ENCODE measurements at regions not wholly inside any gene's neighbourhood (a gene's known extent, or its start where the extent isn't known, plus 50 kb on each side); places are given as distances from the start of the nearest gene placed in this dataset.

GRCh38 chrX:39835241-39835640 lies 262.5 kb downstream of the BCOR start:
- ATAC-seq (no peak), DNase-seq (no peak)
- ChIA-PET POLR2A (ENCODE audit: unreplicated experiment) (no interaction called here), CTCF (no interaction called here)
- Histone ChIP-seq H3K4me2 (ENCODE audit: low read length) (no peak overlapping the region), H3K4me3 (ENCODE audit: low read length) (no peak overlapping the region), H3K79me2 (ENCODE audit: low read length) (no peaks in the 10 kb centered on the region), H2AFZ (ENCODE audit: low read length) (no peak overlapping the region), H3K9ac (ENCODE audit: low read length) (no peak overlapping the region), H3K27ac (ENCODE audit: low read length) (no peak overlapping the region), H3K4me1 (ENCODE audit: insufficient read depth, low read length) (no peaks in the 10 kb centered on the region), H3K9me2 (replicated peaks; ENCODE audit: low read length) (no peaks in the 10 kb centered on the region), H3K9me3 (ENCODE audit: low read length) (no peaks in the 10 kb centered on the region), H3F3A (ENCODE audit: low read length, unreplicated experiment) (no peaks in the 10 kb centered on the region), H4K20me1 (ENCODE audit: low read length) (no peaks in the 10 kb centered on the region), H3K36me3 (ENCODE audit: low read depth, low read length) (no peaks in the 10 kb centered on the region), H3K27me3 (ENCODE audit: low read length) (no peaks in the 10 kb centered on the region)
- intact Hi-C loops (cut with micrococcal nuclease) = no loop called here
- no TSS peak for BruUV-seq (replicated peaks)
- TF ChIP-seq CTCF (conservative IDR thresholded peaks at IDR 0.05; ENCODE audit: low read depth, low read length) = no peak
- TF ChIP-seq EZH2phosphoT487 (IDR thresholded peaks at IDR 0.05; ENCODE audit: borderline replicate concordance, low read length) = no peak
- TF ChIP-seq EZH2 (IDR thresholded peaks at IDR 0.05; ENCODE audit: low read length, unreplicated experiment) = no peak

GRCh38 chrX:39835776-39836175 lies 262.0 kb downstream of the BCOR start:
- no TSS peak for BruUV-seq (replicated peaks)
- Histone ChIP-seq H4K20me1 (ENCODE audit: low read length) (no peaks in the 10 kb centered on the region), H3K27me3 (ENCODE audit: low read length) (no peaks in the 10 kb centered on the region), H3K9me3 (ENCODE audit: low read length) (no peaks in the 10 kb centered on the region), H3K4me3 (ENCODE audit: low read length) (no peak overlapping the region), H3F3A (ENCODE audit: low read length, unreplicated experiment) (no peaks in the 10 kb centered on the region), H3K4me2 (ENCODE audit: low read length) (no peak overlapping the region), H3K9me2 (replicated peaks; ENCODE audit: low read length) (no peaks in the 10 kb centered on the region), H2AFZ (ENCODE audit: low read length) (no peak overlapping the region), H3K27ac (ENCODE audit: low read length) (no peak overlapping the region), H3K36me3 (ENCODE audit: low read depth, low read length) (no peaks in the 10 kb centered on the region), H3K79me2 (ENCODE audit: low read length) (no peaks in the 10 kb centered on the region), H3K4me1 (ENCODE audit: insufficient read depth, low read length) (no peaks in the 10 kb centered on the region), H3K9ac (ENCODE audit: low read length) (no peak overlapping the region)
- ChIA-PET CTCF (no interaction called here), POLR2A (ENCODE audit: unreplicated experiment) (interaction anchor here (0.7 kb wide), 1 partner anchor 12 kb away, joined by 3 read pairs; no protein-coding TSS in a partner anchor)
- intact Hi-C loops (cut with micrococcal nuclease) = no loop called here
- ATAC-seq = no peak
- TF ChIP-seq EZH2 (IDR thresholded peaks at IDR 0.05; ENCODE audit: low read length, unreplicated experiment) (no peak), EZH2phosphoT487 (IDR thresholded peaks at IDR 0.05; ENCODE audit: borderline replicate concordance, low read length) (no peak), CTCF (conservative IDR thresholded peaks at IDR 0.05; ENCODE audit: low read depth, low read length) (no peak)
- no peak for DNase-seq

GRCh38 chrX:39836802-39837420 lies 260.8 kb downstream of the BCOR start:
- no peaks in the 10 kb centered on the region for H3K27me3 ChIP-seq (ENCODE audit: low read length)
- TF ChIP-seq EZH2phosphoT487 (IDR thresholded peaks at IDR 0.05; ENCODE audit: borderline replicate concordance, low read length) (no peak), CTCF (conservative IDR thresholded peaks at IDR 0.05; ENCODE audit: low read depth, low read length) (no peak), EZH2 (IDR thresholded peaks at IDR 0.05; ENCODE audit: low read length, unreplicated experiment) (no peak)
- DNase-seq (no peak), ATAC-seq (no peak)
- no peaks in the 10 kb centered on the region for H3F3A ChIP-seq (ENCODE audit: low read length, unreplicated experiment)
- no peaks in the 10 kb centered on the region for H3K9me3 ChIP-seq (ENCODE audit: low read length)
- no peaks in the 10 kb centered on the region for H3K36me3 ChIP-seq (ENCODE audit: low read depth, low read length)
- H3K4me1 ChIP-seq (ENCODE audit: insufficient read depth, low read length) = no peaks in the 10 kb centered on the region
- POLR2A ChIA-PET (ENCODE audit: unreplicated experiment) = no interaction called here
- no peak overlapping the region for H3K27ac ChIP-seq (ENCODE audit: low read length)
- no peak overlapping the region for H2AFZ ChIP-seq (ENCODE audit: low read length)
- no peaks in the 10 kb centered on the region for H3K9me2 ChIP-seq (replicated peaks; ENCODE audit: low read length)
- H3K9ac ChIP-seq (ENCODE audit: low read length) = no peak overlapping the region
- intact Hi-C loops (cut with micrococcal nuclease) = no loop called here
- BruUV-seq (replicated peaks) = no TSS peak
- no peaks in the 10 kb centered on the region for H4K20me1 ChIP-seq (ENCODE audit: low read length)
- no peak overlapping the region for H3K4me3 ChIP-seq (ENCODE audit: low read length)
- H3K4me2 ChIP-seq (ENCODE audit: low read length) = no peak overlapping the region
- CTCF ChIA-PET = no interaction called here
- no peaks in the 10 kb centered on the region for H3K79me2 ChIP-seq (ENCODE audit: low read length)
